ENCODE measurements at regions not wholly inside any gene's neighbourhood (a gene's known extent, or its start where the extent isn't known, plus 50 kb on each side); places are given as distances from the start of the nearest gene placed in this dataset.

DNA sequence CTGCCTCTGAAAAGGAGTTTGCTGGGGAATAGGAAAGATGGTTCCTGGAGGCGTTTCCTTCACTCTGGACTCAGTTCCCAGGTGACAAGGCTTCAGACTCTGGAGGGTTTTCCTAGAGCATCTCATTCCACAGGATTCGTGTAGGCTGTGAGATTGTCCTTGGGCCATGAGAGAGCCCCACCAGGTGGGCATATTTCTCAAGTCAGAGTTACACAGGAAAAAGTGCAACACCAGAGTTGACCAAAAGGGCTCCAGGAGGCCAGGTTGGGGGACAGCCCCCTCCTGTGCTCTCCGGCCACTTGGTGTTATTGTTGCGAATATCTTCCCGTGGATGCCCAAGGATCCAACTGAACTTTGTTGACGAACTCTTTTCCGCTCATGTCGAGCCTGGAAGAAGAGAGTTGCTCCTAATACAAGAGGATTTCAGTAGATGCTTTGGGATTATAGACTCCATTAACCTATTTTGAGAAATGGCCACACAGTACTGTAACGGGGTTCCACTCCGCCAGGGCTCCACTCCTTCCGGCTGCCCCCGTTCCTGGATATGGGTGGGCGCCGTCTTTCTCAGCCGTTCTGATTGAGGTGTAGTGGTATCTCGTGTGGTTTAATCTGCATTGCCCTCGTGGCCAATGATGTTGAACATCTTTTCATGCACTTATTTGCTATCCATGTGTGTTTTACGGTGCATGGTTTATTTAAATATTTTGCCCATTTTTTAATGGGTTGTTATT lies 580.3 kb downstream of the BRD1 start:
- H3K4me1 Mint-ChIP-seq: no peaks in the 10 kb centered on the region
- ATAC-seq: no peak

DNA sequence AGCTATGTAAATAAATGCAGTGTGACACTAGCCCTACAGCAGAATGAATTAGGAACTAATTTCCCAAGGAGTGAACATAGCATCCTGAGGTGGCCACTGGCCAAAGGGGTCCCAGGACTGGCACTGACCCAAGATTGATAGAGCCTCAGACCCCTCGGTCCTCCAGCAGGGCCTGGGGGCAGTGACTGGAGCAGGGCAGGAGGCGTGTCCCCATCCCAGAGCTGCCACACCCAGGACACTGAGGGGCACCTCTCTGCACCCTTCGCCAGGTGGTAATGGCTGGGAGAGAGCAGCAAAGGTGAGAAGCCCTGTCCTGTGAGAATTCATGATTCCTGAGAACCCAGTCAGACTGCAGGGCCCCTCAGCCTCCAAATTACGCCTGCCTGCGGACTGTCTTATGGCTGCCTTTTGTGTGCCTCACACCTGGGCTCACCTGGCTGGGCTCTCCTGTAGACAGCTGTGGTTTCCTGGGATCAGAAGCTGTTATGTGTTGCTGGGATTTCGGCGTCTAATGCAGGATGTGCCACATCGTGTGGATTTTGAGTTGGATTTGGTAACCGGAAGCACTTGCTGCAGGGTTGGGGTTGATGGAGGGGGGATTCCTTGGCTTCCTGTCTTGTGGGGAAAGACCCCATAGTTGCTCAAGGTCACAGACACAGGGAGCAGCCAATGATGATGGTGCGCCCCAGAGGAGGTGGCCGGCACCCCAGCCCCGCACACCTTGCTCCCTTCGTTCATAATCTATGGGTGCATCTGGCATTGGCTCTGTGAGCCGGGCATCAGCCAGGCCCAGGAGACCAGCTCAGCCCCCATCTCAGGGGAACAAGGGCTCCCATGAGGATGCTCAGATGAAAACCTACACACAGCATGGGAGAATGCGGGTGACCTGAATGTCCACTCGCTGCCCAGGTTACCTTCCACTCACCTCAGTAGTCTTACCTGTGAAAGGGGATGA lies 582.9 kb downstream of the BRD1 start:
- Mint-ChIP-seq H3K4me1 (no peaks in the 10 kb centered on the region), H3K9me3 (no peaks in the 10 kb centered on the region), H3K27ac (no peak overlapping the region), H3K4me3 (no peak overlapping the region), H3K27me3 (no peaks in the 10 kb centered on the region)
- ATAC-seq: no peak
- no peak for DNase-seq

More for the DNA sequence above, 580.3 kb downstream of the BRD1 start:
- DNase-seq: no peak
- no peaks in the 10 kb centered on the region for H3K9me3 Mint-ChIP-seq
- H3K27ac Mint-ChIP-seq: no peak overlapping the region
- peaks cover 12% of the 10 kb centered on the region for H3K27me3 Mint-ChIP-seq
- H3K4me3 Mint-ChIP-seq: no peak overlapping the region

DNA sequence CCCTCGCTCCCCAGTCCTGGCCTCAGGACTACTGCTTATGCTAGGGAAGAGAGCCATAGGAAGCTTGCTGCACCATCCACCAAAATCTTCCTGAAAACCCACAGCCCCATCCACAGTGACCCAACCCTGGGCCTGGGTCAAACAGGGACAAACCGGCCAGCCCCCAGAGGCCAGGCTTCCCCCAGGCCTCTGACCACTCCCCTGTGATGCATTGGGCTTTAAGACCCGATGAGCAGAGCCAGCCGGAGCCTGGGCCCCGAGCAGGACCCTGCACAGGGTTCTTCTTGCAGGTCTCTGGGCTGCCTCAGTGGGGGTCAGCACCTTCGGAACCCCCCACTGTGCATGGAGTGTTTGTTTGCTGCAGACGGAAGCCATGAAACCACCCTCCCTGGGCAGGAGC lies 583.7 kb downstream of the BRD1 start:
- Mint-ChIP-seq H3K4me1 (no peaks in the 10 kb centered on the region), H3K4me3 (no peak overlapping the region)
- ATAC-seq: no peak

DNA sequence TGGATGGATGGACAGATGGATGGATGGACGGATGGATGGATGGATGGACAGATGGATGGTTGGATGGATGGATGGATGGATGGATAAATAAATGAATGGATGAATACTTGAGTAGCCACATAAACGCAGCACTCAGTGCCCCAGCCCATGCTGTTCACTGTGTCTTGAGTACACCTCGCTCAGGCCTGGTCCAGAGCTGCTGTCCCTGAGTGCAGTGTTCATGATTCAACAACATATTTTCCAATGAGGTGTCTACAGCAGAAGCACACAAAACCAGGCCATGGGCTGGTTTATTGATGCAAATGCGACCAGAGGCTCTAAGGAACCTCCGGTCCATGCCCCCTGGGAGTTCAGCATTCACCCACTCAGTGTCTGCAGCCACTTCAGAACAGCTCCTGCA lies 584.3 kb downstream of the BRD1 start:
- Mint-ChIP-seq H3K27me3 (no peaks in the 10 kb centered on the region), H3K9me3 (no peaks in the 10 kb centered on the region), H3K4me1 (no peaks in the 10 kb centered on the region), H3K27ac (no peak overlapping the region), H3K4me3 (no peak overlapping the region)
- ATAC-seq (no peak), DNase-seq (no peak)

More for the DNA sequence above, 583.7 kb downstream of the BRD1 start:
- Mint-ChIP-seq H3K9me3 (no peaks in the 10 kb centered on the region), H3K27ac (no peak overlapping the region), H3K27me3 (no peaks in the 10 kb centered on the region)
- DNase-seq: no peak

DNA sequence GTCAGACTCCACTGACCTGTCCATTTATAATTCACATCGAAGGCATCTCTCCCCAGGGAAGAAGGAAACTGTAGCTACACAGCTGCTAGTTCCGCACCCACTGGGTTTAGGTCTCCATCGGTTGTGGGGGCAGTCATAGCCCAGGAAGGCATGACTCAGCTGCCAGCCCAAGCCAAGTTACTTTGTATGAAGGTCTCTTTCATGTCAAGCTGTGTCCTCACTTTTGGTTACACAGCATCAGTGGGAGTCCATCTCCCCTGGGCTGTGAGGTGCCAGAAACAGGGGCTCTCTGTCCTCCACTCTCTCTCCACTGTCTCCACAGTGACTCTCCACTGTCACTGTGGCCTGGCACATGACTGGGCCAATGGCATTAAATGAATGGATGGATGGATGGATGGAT lies 585.2 kb downstream of the BRD1 start:
- H3K4me3 Mint-ChIP-seq: no peak overlapping the region
- no peak overlapping the region for H3K27ac Mint-ChIP-seq
- no peak for DNase-seq
- H3K4me1 Mint-ChIP-seq: no peaks in the 10 kb centered on the region
- ATAC-seq: no peak
- no peaks in the 10 kb centered on the region for H3K27me3 Mint-ChIP-seq
- no peaks in the 10 kb centered on the region for H3K9me3 Mint-ChIP-seq

DNA sequence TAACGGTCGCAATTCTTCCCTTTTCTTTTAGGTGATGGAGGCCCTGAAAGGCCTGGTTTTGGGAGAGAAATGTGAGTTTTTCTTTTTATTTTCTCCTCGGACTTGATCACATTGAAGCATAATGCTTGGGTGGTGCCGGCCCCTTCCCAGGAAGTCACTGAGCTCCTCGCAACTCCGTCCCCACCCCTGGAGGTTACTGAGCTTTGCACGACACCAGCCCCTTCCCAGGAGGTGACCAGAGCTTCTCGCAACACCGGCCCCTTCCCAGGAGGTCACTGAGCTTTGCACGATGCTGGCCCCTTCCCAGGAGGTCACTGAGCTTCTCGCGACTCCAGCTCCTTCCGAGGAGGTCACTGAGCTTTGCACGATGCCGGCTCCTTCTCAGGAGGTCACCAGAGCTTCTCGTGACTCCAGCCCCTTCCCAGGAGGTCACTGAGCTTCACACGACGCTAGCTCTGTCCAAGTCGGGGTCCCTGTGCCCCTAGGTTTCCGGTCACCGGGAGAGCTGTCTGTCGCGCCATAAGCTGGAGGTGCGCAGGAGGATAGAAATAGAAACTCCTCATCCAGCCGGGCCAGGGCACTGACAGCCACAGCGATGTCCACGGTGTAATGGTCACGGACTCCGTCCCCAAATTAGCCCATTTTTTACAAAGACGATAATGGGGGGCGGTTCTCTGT lies 586.4 kb downstream of the BRD1 start:
- ATAC-seq (no peak), DNase-seq (no peak)
- H3K27me3 Mint-ChIP-seq: peaks cover 4% of the 10 kb centered on the region
- no peaks in the 10 kb centered on the region for H3K9me3 Mint-ChIP-seq
- H3K4me3 Mint-ChIP-seq: no peak overlapping the region
- H3K4me1 Mint-ChIP-seq: no peaks in the 10 kb centered on the region
- H3K27ac Mint-ChIP-seq: no peak overlapping the region

DNA sequence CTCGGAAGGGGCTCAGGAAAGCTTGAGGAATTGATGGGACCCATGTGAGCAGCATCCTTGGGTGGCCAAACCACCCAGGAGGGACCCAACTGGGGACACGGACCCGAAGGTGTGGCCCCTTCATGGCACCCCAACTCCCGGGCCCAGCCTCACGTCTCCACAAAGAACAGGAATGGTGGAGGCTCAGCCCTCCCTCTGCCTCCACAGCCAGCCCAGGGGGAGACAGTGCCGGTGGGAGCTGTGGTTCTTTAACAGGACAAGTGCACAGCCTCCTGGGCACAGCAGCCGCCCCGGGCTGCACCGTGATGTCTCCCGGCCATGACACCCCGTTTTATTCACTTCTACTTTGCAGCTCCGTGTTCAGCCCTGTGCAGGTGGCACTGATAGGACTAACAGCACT lies 587.2 kb downstream of the BRD1 start:
- DNase-seq (no peak), ATAC-seq (no peak)
- peaks cover 13% of the 10 kb centered on the region for H3K27me3 Mint-ChIP-seq
- H3K4me3 Mint-ChIP-seq: no peak overlapping the region
- no peaks in the 10 kb centered on the region for H3K9me3 Mint-ChIP-seq
- no peak overlapping the region for H3K27ac Mint-ChIP-seq
- no peaks in the 10 kb centered on the region for H3K4me1 Mint-ChIP-seq

DNA sequence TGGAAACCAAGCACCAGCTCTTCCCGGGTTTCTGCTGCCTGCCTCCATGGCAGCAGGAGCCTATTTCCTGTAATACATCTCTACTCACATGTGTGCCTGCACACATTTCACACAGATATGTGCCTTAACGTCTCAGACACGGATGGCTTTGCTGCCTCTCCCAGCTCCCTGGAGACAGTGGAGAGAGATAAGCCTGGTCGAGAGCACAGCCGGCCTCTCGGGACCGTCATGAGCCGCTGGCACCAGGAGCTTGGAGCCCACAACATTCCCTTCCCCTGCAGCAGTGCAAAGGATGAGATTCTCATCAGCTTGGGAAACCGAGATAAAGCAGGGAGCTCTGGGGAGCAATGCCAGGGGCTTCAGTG lies 587.7 kb downstream of the BRD1 start:
- no peaks in the 10 kb centered on the region for H3K4me1 Mint-ChIP-seq
- H3K9me3 Mint-ChIP-seq: no peaks in the 10 kb centered on the region
- H3K27ac Mint-ChIP-seq: no peak overlapping the region
- DNase-seq (no peak), ATAC-seq (no peak)
- no peak overlapping the region for H3K4me3 Mint-ChIP-seq
- H3K27me3 Mint-ChIP-seq: peaks cover 16% of the 10 kb centered on the region

DNA sequence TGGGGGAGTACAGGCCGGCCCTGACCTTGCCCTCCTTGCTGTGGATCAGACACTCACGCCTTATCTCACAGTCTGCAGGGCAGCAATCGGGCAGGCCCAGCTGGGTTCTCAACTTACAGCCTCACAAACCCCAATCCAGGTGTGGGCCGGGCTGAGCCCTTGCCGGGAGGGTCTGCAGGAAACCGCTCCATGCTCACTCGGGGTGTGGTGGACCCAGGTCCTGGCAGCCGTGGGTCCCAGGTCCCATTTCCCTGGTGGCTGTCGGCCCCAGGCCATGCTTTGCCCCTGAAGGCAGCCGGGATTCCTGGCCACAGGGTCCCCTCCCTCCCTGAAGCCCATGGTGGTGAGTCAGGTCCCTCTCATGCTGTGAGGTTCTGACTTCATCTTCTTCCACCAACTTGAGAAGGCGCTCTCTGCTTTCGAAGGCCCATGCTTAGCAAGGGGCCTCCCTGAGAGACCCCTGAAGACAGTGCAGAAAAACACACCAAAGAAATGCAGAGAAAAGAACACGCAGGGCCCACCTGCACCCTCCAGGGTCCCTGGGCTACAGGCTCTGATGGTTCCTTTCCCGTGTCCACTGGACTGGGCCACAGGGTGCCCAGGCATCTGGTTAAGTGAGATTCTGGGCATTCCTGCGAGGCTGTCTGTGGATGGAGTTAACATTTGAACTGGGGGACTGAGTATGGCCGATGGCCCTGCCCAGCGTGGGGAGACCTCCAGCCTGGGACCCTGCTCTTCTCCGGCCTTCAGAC lies 588.2 kb downstream of the BRD1 start:
- Mint-ChIP-seq H3K27ac (no peak overlapping the region), H3K4me3 (no peak overlapping the region), H3K4me1 (no peaks in the 10 kb centered on the region), H3K27me3 (peaks cover 16% of the 10 kb centered on the region), H3K9me3 (no peaks in the 10 kb centered on the region)
- DNase-seq (no peak), ATAC-seq (no peak)

DNA sequence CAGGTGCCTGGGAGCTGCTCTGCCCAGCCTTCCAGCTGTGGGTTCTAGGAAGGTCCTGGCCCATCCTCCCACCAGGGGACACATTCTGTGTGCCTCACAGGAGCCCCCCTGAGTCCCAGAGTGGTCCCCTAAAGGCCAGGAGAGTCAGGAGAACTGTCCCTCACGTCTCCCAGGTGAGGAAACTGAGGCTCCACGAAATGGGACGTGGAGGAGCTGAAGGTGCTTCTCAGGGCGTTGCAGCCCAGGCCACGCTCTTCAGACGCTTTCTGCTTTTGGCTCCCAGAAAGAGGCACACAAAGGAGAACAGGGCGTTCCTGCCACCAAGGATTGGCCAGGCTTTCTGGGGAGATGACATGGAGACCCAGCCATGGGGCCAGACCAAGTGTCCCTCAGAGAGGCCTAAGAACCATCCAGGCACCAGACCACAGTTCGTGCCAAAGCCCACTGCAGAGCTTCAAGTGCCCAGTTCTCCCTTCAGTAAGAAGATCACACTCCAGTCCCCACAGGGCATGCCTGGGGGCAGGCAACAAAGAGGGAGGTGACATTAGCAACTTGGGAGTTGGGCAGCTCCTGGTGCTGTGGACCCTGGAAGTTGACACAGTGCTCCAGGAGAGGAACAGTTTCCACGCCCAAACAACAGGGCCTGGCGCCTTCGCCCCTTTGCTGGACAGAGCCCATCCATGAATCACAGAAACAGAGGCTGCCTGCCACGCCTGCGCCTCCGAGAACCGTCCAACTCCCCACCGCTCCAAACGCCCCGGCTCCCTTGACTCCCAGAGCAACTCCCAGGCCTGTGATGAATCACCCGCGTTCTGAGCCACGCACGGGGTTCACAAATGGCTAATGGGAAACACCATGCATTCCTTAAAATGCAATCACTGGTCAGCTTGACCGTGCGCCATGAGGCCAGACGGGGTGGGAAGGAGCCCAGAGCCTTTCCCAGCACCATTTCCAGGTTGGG lies 589.2 kb downstream of the BRD1 start:
- H3K4me3 Mint-ChIP-seq: no peak overlapping the region
- ATAC-seq: no peak
- H3K4me1 Mint-ChIP-seq: no peaks in the 10 kb centered on the region
- DNase-seq: no peak
- peaks cover 16% of the 10 kb centered on the region for H3K27me3 Mint-ChIP-seq
- H3K9me3 Mint-ChIP-seq: no peaks in the 10 kb centered on the region
- H3K27ac Mint-ChIP-seq: no peak overlapping the region

DNA sequence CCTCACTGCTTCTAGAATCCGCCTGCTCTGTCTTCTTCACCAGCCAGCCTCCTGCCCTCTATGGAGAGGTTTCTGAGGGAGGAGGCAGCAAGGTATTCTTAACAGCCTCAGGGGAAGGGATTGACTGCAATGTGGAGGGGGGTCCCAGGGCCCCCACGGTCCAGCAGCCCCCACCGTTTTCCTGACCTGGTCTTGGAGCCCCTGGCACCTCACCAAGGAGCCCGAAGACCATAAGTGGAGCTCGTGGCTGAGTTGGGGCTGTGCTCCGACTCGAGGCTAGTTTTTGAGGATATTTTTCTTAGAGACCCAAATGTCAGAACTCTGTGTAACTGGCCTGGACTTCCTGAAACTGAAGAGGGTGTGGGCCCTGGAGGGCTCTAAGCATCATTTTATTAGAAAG lies 590.0 kb downstream of the BRD1 start:
- DNase-seq (no peak), ATAC-seq (no peak)
- Mint-ChIP-seq H3K9me3 (no peaks in the 10 kb centered on the region), H3K4me1 (no peaks in the 10 kb centered on the region), H3K4me3 (no peak overlapping the region), H3K27ac (peak overlapping the region in 1 of 2 donors; percentile 52), H3K27me3 (peaks cover 16% of the 10 kb centered on the region)

DNA sequence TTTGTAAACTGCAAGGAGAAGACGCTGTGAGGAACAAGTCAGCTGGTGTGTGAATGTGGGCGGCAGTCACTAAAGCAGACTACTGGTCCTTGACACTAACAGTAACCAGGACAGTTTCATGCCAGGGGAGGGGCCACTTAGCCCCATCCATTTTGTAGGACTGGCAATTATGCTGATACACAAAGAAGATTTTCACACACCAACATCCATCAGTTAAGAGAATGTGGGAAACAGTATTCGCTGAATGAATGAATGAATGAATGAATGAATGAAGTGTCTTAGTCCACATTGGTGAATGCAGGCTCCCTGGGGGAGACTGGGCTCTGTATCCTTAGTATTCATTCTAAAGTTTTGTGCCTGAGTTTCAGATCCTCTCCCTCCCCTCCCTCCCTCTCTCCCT lies 590.4 kb downstream of the BRD1 start:
- H3K4me3 Mint-ChIP-seq: no peak overlapping the region
- H3K27me3 Mint-ChIP-seq: peaks cover 16% of the 10 kb centered on the region
- no peaks in the 10 kb centered on the region for H3K4me1 Mint-ChIP-seq
- ATAC-seq: no peak
- H3K27ac Mint-ChIP-seq: no peak overlapping the region
- no peaks in the 10 kb centered on the region for H3K9me3 Mint-ChIP-seq
- no peak for DNase-seq

DNA sequence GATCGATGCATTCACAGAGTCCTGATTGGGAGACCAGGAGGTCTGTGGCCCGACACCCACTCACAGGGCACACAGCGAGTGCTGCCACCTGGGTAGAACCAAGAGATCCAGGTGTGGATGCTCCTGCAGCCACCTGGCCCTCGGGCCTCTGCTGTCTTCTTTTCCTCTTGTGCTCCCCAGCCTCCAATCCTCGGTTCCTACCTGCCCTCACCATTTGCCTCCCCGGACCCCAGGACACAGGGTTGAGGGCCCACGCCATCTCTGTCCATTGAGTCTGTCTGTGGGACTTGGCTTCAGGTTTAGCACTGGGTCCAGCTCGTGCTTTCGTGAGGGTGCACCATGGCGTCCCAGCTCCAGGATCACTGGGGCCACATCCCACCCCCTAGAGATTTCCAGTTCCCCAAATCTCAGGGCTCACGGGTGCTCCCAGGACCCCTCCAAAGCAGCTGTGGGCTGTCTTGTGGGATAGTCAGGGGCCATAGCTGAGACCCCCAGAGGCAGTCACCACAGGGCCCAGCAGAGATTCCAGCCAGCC lies 591.1 kb downstream of the BRD1 start:
- ATAC-seq (no peak), DNase-seq (no peak)
- peaks cover 17% of the 10 kb centered on the region for H3K27me3 Mint-ChIP-seq
- H3K4me1 Mint-ChIP-seq: no peaks in the 10 kb centered on the region
- H3K4me3 Mint-ChIP-seq: no peak overlapping the region
- no peaks in the 10 kb centered on the region for H3K9me3 Mint-ChIP-seq
- no peak overlapping the region for H3K27ac Mint-ChIP-seq

Data from stimulated activated naive CD8-positive, alpha-beta T cell treated with anti-CD3 and anti-CD28 coated beads, Interleukin-15, amount 100 ng/mL, for 72 hours (primary cell).